ENCODE measurements at regions not wholly inside any gene's neighbourhood (a gene's known extent, or its start where the extent isn't known, plus 50 kb on each side); places are given as distances from the start of the nearest gene placed in this dataset.

- DNase-seq (no peak), ATAC-seq (no peak)
Observed at GRCh38 chr6:92634561-92634960, 784.8 kb downstream of the EPHA7 start.

- ATAC-seq (no peak), DNase-seq (no peak)
Observed at GRCh38 chr6:92623431-92623830, 795.9 kb downstream of the EPHA7 start.

- DNase-seq (no peak), ATAC-seq (no peak)
Observed at GRCh38 chr6:92617721-92618120, 801.6 kb downstream of the EPHA7 start.

GRCh38 chr6:92608751-92609150, 810.6 kb downstream of the EPHA7 start:
- ATAC-seq = no peak
- no peak for DNase-seq

DNA sequence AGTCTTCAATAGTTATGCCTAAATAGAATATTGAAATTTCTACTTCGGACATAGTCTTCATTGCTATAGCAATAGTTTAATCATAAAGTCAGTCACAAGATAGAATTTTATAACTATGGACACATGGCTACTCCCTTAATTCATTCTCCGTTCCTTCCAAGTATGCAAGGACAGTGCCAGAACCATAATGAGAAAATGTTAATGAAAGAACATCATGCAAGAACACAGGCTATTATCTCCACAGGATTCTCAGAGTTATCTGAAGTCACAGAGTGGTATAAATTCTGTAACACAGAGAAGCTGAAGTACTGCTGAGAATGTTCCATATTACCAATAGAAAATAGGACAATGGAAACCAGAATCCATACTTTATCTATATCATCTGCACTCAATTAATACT, 826.2 kb downstream of the EPHA7 start:
- DNase-seq = no peak
- ATAC-seq = no peak

DNA sequence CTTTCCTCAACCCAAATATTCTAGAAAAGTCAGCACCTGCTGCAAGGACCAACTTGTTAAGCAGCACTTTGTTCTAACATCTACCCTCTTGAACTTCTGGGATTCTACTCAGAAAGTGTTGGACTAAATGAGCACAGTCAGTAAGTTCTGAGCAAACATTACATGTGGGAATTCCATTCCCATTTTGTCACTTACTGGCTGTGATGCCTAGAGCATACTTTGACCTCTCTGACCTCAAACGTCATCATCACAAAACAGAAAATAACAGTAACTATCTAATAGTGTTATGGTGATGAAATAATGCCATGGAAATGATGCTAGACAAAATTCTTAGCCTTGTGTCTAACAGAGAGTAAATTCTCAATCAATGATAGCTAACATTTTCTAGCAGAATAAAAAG, 829.4 kb downstream of the EPHA7 start:
- ATAC-seq = no peak
- DNase-seq = no peak

GRCh38 chr6:92588148-92588547, 831.2 kb downstream of the EPHA7 start:
- no peak for ATAC-seq

GRCh38 chr6:92587525-92587924, 831.8 kb downstream of the EPHA7 start:
- no peak for DNase-seq
- no peak for ATAC-seq

More at GRCh38 chr6:92588148-92588547, 831.2 kb downstream of the EPHA7 start:
- no peak for DNase-seq

- ATAC-seq = no peak
Observed at GRCh38 chr6:92586236-92586977, 833.0 kb downstream of the EPHA7 start.

GRCh38 chr6:92582211-92582610, 837.1 kb downstream of the EPHA7 start:
- no peak for ATAC-seq
- no peak for DNase-seq

More at GRCh38 chr6:92586236-92586977, 833.0 kb downstream of the EPHA7 start:
- no peak for DNase-seq

DNA sequence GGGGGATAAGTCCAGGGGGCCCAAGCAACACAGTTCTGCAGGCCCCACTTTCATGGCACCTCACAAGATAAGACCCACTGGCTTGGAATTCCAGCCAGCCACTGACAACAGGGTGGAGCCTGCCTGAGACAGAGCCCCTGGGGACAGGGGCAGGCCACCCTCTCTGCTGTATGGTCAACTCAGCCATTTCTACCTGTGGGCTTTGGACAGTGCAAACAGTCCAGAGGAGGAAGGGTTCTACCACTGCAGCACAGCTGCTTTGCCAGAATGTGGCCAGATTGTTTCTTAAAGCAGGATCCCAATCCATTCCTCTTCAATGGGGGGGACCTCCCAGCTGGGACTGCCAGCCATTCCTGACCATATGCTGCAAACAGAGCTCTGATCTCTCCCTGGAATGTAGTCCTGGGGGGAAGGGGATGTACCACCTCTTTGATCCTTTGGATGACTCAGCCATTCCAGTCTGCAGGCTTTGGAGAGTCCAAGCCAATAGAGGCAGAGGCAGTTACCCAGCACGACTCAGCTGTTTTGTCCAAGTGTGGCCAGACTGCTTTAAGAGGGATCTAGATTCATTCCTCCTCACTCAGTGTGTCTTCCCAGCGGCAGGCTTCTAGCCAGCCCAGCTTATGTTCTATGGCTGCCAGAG, 842.2 kb downstream of the EPHA7 start:
- DNase-seq (no peak), ATAC-seq (no peak)

GRCh38 chr6:92568541-92568940, 850.8 kb downstream of the EPHA7 start:
- ATAC-seq (no peak), DNase-seq (no peak)

DNA sequence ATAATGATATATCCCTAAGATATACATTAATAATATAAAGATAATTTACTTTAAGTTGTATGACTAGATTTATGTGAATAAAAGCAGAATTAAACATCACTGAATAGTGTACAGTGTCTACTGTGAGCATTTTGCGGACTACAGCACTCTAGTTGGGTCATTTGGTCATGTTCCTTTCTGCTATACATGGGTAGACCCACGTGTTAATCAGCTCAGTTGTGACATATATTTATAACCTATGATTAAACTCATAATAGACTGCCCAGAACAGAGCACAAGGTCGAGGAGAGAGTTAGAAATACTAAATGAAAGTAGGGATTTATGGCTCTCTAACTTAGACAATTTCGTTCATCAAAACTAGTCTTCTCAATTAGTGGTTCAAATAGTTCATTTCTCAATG, 852.7 kb downstream of the EPHA7 start:
- ATAC-seq = no peak
- DNase-seq = no peak

GRCh38 chr6:92564376-92564775, 855.0 kb downstream of the EPHA7 start:
- no peak for ATAC-seq

DNA sequence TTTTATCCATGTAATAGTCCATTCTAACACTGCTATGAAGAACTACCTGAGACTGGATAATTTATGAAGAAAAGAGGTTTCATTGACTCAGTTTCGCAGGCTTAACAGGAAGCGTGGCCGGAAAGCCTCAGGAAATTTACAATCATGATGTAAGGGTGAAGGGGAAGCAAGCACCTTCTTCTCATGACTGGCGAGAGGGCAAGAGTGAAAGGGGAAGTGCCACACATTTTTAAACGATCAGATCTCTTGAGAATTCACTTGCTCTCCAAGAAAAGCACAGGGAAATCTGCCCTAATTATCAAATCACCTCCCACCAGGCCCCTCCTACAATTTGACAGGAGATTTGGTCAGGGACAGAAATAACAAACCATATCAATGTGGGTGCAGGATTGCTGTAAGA, 859.7 kb downstream of the EPHA7 start:
- ATAC-seq (no peak), DNase-seq (no peak)

More at GRCh38 chr6:92564376-92564775, 855.0 kb downstream of the EPHA7 start:
- no peak for DNase-seq

DNA sequence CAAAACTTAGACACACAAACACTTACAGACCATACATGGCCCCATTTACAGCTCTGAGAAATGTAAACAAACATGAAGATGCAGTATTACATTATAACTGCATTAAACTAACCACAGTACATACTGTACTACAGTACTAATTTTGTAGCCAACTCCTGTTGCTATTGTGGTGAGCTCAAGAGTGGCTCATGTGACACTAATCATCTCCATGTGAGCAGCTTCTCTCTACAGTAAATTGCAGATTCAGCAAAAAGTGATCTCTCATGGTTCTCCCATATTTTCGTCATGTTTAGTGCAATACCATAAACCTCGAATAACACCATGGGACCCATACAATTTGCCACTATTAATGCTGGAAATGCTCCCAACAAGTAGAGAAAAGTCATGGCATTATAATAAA, 860.4 kb downstream of the EPHA7 start:
- DNase-seq (no peak), ATAC-seq (no peak)

- no peak for DNase-seq
- ATAC-seq = no peak
Observed at GRCh38 chr6:92550501-92550900, 868.9 kb downstream of the EPHA7 start.

DNA sequence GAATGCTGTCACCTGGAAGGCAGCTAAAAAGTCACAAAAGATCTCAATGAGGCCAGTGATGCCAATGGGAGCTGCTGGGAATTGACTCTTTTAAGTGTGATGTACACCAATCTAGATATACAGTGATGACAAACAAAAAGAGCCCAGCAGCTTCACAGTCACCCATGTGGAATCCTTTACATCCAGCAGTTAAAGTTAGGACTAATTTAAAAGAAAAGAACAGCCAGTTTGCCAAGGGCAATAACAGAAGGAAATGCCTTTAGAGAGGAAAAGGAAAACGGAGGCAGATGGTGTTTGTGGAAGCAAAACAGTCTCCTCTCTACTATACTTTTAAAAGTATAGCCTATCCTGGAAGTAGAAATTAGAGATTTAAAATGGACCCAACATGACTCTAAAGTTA, 873.5 kb downstream of the EPHA7 start:
- DNase-seq = no peak
- no peak for ATAC-seq

DNA sequence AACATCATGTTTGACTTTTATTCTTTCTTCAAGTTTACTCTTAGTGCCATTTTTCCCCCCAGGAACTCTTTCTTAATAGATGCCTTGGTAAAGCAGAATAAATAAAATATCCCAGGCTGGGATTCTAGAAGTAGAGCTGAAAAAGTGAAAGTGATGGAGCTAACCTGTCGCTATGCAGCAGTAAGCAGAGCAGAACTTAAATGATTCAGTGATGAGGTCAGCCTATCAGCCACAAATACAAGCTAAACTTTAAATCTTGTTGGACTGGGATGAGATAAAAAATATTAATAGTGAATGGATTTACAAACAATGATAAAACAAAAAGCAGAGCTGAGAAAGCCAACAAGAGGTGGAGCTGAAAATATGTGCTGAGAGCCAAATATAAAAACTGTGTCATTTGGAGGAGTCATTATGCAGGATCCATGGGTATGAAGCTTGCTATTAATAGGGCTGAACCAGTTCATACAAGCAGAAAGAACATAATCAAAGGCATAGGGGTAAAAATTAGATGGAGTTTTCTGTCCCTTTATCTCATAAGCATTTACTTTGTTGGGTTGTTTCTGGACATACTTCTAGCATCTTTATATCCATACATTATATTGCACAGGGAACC, 877.8 kb downstream of the EPHA7 start:
- no peak for ATAC-seq

DNA sequence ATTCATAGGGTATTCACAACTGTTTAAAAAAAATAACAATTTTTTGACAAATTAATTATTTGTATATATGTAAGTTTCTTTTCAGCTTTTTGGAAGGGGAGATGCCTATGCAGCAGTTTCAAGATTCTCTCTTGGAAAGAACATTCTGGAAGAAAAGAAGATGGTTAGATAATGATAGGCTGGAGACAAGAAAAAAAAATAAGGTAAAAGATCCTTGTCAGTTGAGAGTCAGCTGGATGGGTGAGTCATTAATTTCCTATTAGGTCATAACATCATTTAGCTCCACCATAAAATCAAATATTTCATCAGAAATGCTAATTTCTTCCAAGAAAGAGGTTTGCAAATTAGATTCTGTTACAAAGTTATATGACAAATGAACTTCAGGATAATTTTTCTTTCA, 880.4 kb downstream of the EPHA7 start:
- no peak for ATAC-seq
- no peak for DNase-seq

More for the DNA sequence above, 877.8 kb downstream of the EPHA7 start:
- no peak for DNase-seq

DNA sequence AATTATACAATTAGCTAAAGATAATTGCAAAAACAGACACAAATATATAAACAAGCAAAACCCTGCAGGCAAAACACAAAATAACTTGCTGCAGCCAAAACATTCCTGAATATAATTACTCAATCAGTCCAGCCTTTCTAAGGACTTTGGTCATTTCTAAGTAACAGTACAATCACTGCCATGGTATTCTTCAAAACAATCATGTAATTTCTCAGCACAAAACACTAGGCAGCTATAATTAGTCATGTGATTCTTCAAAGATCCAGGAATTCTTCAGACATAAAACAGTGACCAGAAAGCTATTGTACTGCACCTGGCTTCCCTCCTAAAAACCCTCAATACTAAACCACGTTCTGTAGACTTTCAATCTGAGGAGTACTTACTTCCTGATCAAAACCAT, 881.1 kb downstream of the EPHA7 start:
- DNase-seq = no peak
- ATAC-seq = no peak

- DNase-seq = no peak
- ATAC-seq = no peak
Observed at GRCh38 chr6:92534109-92534508, 885.2 kb downstream of the EPHA7 start.

DNA sequence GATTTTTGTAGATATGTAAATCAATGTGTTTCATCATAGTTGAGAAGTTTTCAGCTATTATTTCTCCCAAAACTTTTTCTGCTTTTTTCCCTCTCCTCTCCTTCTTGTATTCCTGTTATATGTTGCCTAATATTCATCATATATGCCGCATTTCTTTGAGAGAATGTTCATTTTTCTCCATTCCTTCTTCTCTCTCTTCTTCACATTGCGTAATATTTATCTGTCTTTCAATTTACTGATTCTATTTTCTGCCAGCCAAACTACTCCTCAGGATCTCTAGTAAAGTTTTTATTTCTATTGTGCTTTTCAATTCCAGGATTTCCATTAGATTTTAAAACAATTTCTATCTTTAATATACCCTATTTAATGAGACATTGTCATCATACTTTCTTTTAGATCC, 896.8 kb downstream of the EPHA7 start:
- no peak for DNase-seq
- ATAC-seq = no peak

DNA sequence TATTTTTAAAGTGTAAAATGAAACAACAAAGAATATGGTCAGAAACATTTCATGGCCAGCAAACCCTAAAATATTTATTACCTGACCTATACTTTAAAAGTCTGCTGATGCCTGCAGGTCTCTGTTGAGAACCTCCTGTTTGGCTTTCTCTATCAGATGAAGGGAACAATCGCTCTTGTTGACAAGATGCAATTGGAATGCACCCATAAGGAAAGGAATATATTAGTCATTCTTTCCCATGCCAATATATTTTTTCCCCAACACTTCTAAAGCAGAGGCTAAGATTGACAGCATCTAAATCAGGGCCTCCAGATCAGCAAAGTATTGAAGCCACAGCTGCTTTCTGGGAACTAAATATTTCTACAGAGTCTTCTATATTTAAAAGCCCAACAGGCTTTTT, 897.8 kb downstream of the EPHA7 start:
- no peak for ATAC-seq
- no peak for DNase-seq

All from stimulated activated naive CD8-positive, alpha-beta T cell treated with anti-CD3 and anti-CD28 coated beads, Interleukin-15, Interleukin-2, amounts not matched to agents 100 U/mL and 50 U/mL, for 24 hours (primary cell).